GM12864 (cell line): ENCODE measurements at regions not wholly inside any gene's neighbourhood (a gene's known extent, or its start where the extent isn't known, plus 50 kb on each side); places are given as distances from the start of the nearest gene placed in this dataset.

Source experiments
- DNase-seq: peaks from one replicate; pipeline ENCODE4 v3.0.0-alpha.2; 2011; ENCODE audit warnings: low read depth
- H3K4me3 ChIP-seq: 2 replicates; pipeline ENCODE4 v1.5.1; 2011; ENCODE audit warnings: mild to moderate bottlenecking, low read depth, low read length, control low read depth
- CTCF ChIP-seq: IDR thresholded peaks from 2 replicates; pipeline ENCODE4 v1.5.1; 2011; ENCODE audit warnings: low read depth, mild to moderate bottlenecking, moderate library complexity, low read length, control low read depth, inconsistent platforms; ENCODE audit errors: missing control alignments

GRCh38 chr16:13436641-13437412, 483.1 kb upstream of the ERCC4 start:
- peak; percentile 40 for DNase-seq
- TF ChIP-seq CTCF = no peak
- no peak overlapping the region for H3K4me3 ChIP-seq

DNA sequence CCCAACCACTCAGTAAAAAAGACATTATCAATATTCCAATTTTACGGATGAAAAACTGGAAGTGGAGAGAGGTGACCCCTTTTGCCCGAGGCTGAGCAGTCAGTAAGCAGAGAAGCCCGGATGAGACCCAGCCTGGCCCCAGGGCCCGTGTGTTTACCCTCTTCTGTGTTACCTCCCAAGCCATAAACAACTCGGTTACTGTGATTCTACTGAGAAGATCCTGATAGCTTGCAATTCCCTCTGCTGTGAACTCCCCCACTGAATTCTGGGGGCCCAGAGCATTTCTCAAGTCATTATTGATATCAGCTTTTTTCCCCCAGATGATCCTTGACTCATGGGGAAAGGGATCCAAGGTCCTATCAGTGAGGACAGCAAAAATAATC, 482.6 kb upstream of the ERCC4 start:
- H3K4me3 ChIP-seq = no peak overlapping the region
- DNase-seq = no peak
- TF ChIP-seq CTCF = no peak

- no peak for TF ChIP-seq CTCF
- H3K4me3 ChIP-seq = no peak overlapping the region
- no peak for DNase-seq
These were observed 481.9 kb upstream of the ERCC4 start for GRCh38 chr16:13438064-13438463.

DNA sequence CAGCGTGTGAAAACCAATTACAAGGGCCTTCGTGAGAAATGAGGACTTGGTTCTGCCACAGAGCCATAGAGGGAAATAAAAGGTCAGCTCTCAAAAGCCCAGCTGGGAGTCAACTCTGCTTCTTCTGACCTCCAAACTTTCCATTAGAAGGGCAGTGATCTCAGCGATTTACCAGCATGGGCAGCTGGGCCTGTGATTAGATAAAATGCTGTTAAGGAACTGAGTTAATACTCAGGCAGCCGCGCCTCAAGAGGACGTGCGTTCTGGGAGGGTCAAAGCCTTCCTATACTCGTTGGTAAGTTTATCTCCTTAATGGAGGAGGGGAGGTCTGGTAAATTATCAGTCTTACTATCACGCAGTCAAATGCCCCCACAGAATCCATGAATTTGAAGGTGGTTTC, 480.2 kb upstream of the ERCC4 start:
- H3K4me3 ChIP-seq = no peak overlapping the region
- no peak for TF ChIP-seq CTCF
- DNase-seq = no peak

- H3K4me3 ChIP-seq = no peak overlapping the region
- peak; percentile 25 for DNase-seq
- TF ChIP-seq CTCF = no peak
These were observed 478.3 kb upstream of the ERCC4 start for GRCh38 chr16:13441675-13442074.

DNA sequence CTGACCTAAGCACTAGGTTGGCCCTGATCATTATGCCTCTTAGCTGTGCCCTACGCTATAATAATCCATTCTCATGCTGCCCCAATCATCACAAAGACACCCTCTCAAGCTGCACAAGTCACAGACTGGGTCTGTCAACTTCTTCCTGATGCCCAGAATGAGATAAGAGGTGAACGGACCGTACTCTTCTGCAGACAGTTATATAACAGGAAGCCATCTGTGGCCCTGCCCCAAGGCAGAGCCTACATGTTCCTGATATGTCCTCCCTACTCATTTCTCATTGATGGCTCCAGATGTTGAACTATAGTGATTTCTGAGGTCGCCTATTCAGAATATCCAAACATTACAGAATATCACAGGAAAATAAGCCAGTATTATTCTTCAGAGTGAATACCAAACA, 471.6 kb upstream of the ERCC4 start:
- no peak for DNase-seq
- no peak overlapping the region for H3K4me3 ChIP-seq
- TF ChIP-seq CTCF = no peak

DNA sequence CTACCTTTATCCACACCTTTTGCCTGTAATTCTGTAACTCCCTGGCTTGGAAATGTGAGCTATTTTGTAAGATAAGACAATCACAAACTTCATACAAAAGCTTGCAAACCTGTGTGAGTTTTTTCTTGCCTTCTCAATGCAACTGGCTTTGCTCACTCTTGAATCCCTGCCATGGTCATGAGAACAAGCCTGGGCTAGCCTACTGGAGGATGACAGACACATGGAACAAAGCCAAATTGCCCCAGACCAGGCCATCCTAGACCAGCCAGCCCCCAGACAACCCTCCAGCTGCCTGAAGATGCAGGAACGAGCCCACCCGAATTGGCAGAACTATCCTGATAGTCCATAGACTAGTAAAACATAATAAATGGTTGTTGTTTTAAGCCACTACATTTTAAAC, 466.6 kb upstream of the ERCC4 start:
- DNase-seq = no peak
- TF ChIP-seq CTCF = no peak
- H3K4me3 ChIP-seq = no peak overlapping the region
